Thoracic aorta (tissue), 2 donors: ENCODE measurements at regions not wholly inside any gene's neighbourhood (a gene's known extent, or its start where the extent isn't known, plus 50 kb on each side); places are given as distances from the start of the nearest gene placed in this dataset.

Experiments used
- ATAC-seq: fragments of 150-250 bp; one replicate; pipeline ENCODE4 v1.8.0; 2017; ENCODE audit warnings: low read depth; ENCODE audit not compliant: insufficient number of reproducible peaks, low FRiP score
- DNase-seq: peaks from one replicate; pipeline ENCODE4 v3.0.0-alpha.2; 2020; ENCODE audit warnings: low spot score
- H3K27ac ChIP-seq, 2 donors: fragments of 200-600 bp; sonication (generic); 1 replicate in 1 of 2; 2 replicates in 1 of 2; pipeline ENCODE4 v1.5.1; 2016; ENCODE audit warnings: mild to moderate bottlenecking in 2 of 2, moderate library complexity in 2 of 2
- H3K27me3 ChIP-seq: fragments of 200-600 bp; sonication (generic); replicated peaks from 2 replicates; pipeline ENCODE4 v1.6.0; 2016; ENCODE audit warnings: mild to moderate bottlenecking; ENCODE audit not compliant: insufficient read depth
- H3K36me3 ChIP-seq: fragments of 200-600 bp; sonication (generic); one replicate; pipeline ENCODE4 v1.5.1; 2016
- H3K4me1 ChIP-seq, 2 donors: fragments of 200-600 bp; sonication (generic); 1 replicate in 1 of 2; 2 replicates in 1 of 2; pipeline versions ENCODE4 v1.5.1 to v1.6.0; 2016; ENCODE audit warnings: low read depth in 2 of 2, mild to moderate bottlenecking in 1 of 2; ENCODE audit not compliant: control insufficient read depth in 1 of 2
- H3K4me3 ChIP-seq: fragments of 200-600 bp; sonication (generic); 2 replicates; pipeline ENCODE4 v1.5.1; 2016; ENCODE audit warnings: mild to moderate bottlenecking
- H3K9me3 ChIP-seq: fragments of 200-600 bp; sonication (generic); 2 replicates; pipeline ENCODE4 v1.5.1; 2016
- CTCF ChIP-seq: fragments of 200-600 bp; sonication (generic); IDR thresholded peaks from one replicate; pipeline ENCODE4 v1.5.1; 2019; ENCODE audit warnings: antibody characterized with exemption

- Histone ChIP-seq H3K4me1 (no peaks in the 10 kb centered on the region), H3K9me3 (no peaks in the 10 kb centered on the region), H3K36me3 (no peaks in the 10 kb centered on the region), H3K27me3 (no peaks in the 10 kb centered on the region), H3K27ac (no peak overlapping the region), H3K4me3 (no peak overlapping the region)
- TF ChIP-seq CTCF = no peak
- DNase-seq (no peak), ATAC-seq (no peak)
Observed at GRCh38 chr10:130659528-130659927, 523.3 kb downstream of the GLRX3 start.

GRCh38 chr10:130660266-130660665 lies 524.1 kb downstream of the GLRX3 start:
- H3K9me3 ChIP-seq = no peaks in the 10 kb centered on the region
- ATAC-seq = no peak
- no peak for TF ChIP-seq CTCF
- no peak overlapping the region for H3K27ac ChIP-seq
- H3K4me1 ChIP-seq = no peaks in the 10 kb centered on the region
- no peak for DNase-seq
- no peak overlapping the region for H3K4me3 ChIP-seq
- no peaks in the 10 kb centered on the region for H3K36me3 ChIP-seq
- H3K27me3 ChIP-seq = no peaks in the 10 kb centered on the region

GRCh38 chr10:130661419-130661818 lies 525.2 kb downstream of the GLRX3 start:
- H3K36me3 ChIP-seq = no peaks in the 10 kb centered on the region
- no peaks in the 10 kb centered on the region for H3K4me1 ChIP-seq
- H3K27me3 ChIP-seq = no peaks in the 10 kb centered on the region
- H3K27ac ChIP-seq = no peak overlapping the region
- TF ChIP-seq CTCF = no peak
- no peak overlapping the region for H3K4me3 ChIP-seq
- H3K9me3 ChIP-seq = no peaks in the 10 kb centered on the region
- no peak for ATAC-seq
- DNase-seq = no peak

GRCh38 chr10:130662775-130663174 lies 526.6 kb downstream of the GLRX3 start:
- no peak for TF ChIP-seq CTCF
- DNase-seq (no peak), ATAC-seq (no peak)
- H3K27me3 ChIP-seq = no peaks in the 10 kb centered on the region
- no peak overlapping the region for H3K4me3 ChIP-seq
- H3K27ac ChIP-seq = no peak overlapping the region
- no peaks in the 10 kb centered on the region for H3K36me3 ChIP-seq
- no peaks in the 10 kb centered on the region for H3K9me3 ChIP-seq
- H3K4me1 ChIP-seq = no peaks in the 10 kb centered on the region

- H3K36me3 ChIP-seq = no peaks in the 10 kb centered on the region
- H3K4me1 ChIP-seq = no peaks in the 10 kb centered on the region
- DNase-seq (no peak), ATAC-seq (no peak)
- H3K9me3 ChIP-seq = no peaks in the 10 kb centered on the region
- H3K4me3 ChIP-seq = no peak overlapping the region
- H3K27ac ChIP-seq = no peak overlapping the region
- TF ChIP-seq CTCF = no peak
- no peaks in the 10 kb centered on the region for H3K27me3 ChIP-seq
Observed at GRCh38 chr10:130664526-130664925, 528.3 kb downstream of the GLRX3 start.
